Activated CD8-positive, alpha-beta memory T cell treated with anti-CD3 and anti-CD28 coated beads, Interleukin-2, amount 10 ng/mL, durations not matched to agents 7 days and 5 days (primary cell): ENCODE measurements at regions not wholly inside any gene's neighbourhood (a gene's known extent, or its start where the extent isn't known, plus 50 kb on each side); places are given as distances from the start of the nearest gene placed in this dataset.

ENCODE experiments used
- ATAC-seq: fragments of 150-1000 bp; cut with Tn5 transposase; one replicate; pipeline ENCODE4 v1.10.0; 2021; ENCODE audit warnings: moderate library complexity
- CTCF ChIA-PET: fragments of 350-600 bp; sonication (Branson Sonifier 250); formaldehyde crosslinking; loops from one replicate; lab custom pipeline; 2021; ENCODE audit warnings: antibody characterized with exemption; lab: Charles Lee
- DNase-seq: peaks from one replicate; pipeline ENCODE4 v3.0.0-alpha.2; 2020
- H3K27ac Mint-ChIP-seq: one replicate; pipeline ENCODE4 v1.8.0; 2021; ENCODE audit warnings: mild to moderate bottlenecking, mixed read lengths
- H3K27me3 Mint-ChIP-seq: one replicate; pipeline ENCODE4 v1.8.0; 2021; ENCODE audit warnings: mixed read lengths
- H3K36me3 Mint-ChIP-seq: one replicate; pipeline ENCODE4 v1.8.0; 2021; ENCODE audit warnings: mild to moderate bottlenecking, mixed read lengths
- H3K4me1 Mint-ChIP-seq: one replicate; pipeline ENCODE4 v1.8.0; 2021; ENCODE audit warnings: mixed read lengths
- H3K4me3 Mint-ChIP-seq: one replicate; pipeline ENCODE4 v1.8.0; 2021; ENCODE audit warnings: mild to moderate bottlenecking, moderate library complexity, mixed read lengths
- H3K9me3 Mint-ChIP-seq: one replicate; pipeline ENCODE4 v1.8.0; 2022; ENCODE audit warnings: low read depth, mixed read lengths

DNA sequence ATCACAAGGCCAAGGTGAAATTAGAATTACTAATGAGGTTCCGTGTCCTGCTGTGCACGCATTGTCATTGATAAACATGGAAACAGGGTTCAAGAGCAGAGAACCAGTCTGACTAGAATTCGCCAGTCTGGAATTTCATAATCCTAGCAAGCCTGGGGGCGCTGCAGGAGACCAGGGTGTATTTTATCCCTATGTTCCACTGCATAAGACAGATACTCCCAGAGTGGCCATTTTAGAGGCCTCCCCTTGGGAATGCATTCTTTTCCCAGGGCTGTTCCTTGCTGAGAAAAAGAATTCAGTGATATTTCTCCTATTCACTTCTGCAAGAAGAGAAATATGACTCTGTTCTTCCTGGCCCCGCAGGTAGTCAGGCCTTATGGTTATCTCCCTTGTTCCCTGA, 1387.7 kb downstream of the MAT2B start:
- CTCF ChIA-PET, result no interaction called here
- Mint-ChIP-seq H3K27ac (no peak overlapping the region), H3K9me3 (peaks cover 4% of the 10 kb centered on the region), H3K36me3 (no peaks in the 10 kb centered on the region), H3K27me3 (no peaks in the 10 kb centered on the region), H3K4me3 (no peak overlapping the region), H3K4me1 (no peaks in the 10 kb centered on the region)
- no peak for ATAC-seq
- DNase-seq, result no peak

DNA sequence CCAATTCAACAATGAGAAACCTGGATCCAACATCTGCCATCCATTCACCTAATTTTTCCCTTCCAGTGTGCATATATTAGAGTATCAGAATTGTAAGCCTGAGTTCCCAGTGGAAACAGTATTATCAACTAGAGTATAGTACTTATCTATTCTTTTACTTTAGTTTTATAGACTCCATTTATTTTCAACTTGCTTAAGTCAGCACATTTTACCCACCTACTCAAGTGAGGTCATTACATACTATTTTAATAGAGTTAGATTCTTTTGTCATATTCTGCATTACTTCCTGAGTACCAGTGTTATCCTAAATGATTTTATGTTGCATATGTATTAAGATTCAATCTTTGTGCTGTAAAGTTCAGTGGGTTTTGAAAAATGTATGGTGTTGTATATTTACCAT, 1393.3 kb downstream of the MAT2B start:
- no peaks in the 10 kb centered on the region for H3K36me3 Mint-ChIP-seq
- CTCF ChIA-PET, result no interaction called here
- H3K4me3 Mint-ChIP-seq, result no peak overlapping the region
- H3K9me3 Mint-ChIP-seq, result peaks cover 13% of the 10 kb centered on the region
- no peaks in the 10 kb centered on the region for H3K4me1 Mint-ChIP-seq
- no peak for ATAC-seq
- no peak overlapping the region for H3K27ac Mint-ChIP-seq
- DNase-seq, result no peak
- H3K27me3 Mint-ChIP-seq, result no peaks in the 10 kb centered on the region

DNA sequence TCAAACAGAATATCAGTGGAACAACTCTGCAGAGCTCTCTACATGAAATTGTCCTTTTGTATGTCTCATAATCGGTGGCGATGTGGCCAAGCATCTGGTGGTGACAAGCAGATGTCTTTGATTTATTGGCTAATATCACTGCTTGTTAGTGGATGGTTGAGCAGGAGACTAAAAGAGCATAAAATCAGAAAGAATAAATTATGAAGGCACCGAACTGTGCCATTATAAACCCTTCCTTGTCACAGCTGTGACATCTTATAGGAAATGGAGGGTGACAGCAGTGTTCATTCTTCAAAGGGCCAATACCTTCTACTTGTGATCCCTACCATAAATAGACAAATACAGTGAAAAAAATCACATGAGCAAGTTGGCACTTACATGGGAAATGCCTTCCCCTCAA, 1404.3 kb downstream of the MAT2B start:
- ATAC-seq (no peak), DNase-seq (no peak)
- H3K4me1 Mint-ChIP-seq, result no peaks in the 10 kb centered on the region
- H3K27me3 Mint-ChIP-seq, result no peaks in the 10 kb centered on the region
- no peaks in the 10 kb centered on the region for H3K36me3 Mint-ChIP-seq
- no peak overlapping the region for H3K27ac Mint-ChIP-seq
- H3K4me3 Mint-ChIP-seq, result no peak overlapping the region
- CTCF ChIA-PET, result no interaction called here
- peaks cover 16% of the 10 kb centered on the region for H3K9me3 Mint-ChIP-seq

DNA sequence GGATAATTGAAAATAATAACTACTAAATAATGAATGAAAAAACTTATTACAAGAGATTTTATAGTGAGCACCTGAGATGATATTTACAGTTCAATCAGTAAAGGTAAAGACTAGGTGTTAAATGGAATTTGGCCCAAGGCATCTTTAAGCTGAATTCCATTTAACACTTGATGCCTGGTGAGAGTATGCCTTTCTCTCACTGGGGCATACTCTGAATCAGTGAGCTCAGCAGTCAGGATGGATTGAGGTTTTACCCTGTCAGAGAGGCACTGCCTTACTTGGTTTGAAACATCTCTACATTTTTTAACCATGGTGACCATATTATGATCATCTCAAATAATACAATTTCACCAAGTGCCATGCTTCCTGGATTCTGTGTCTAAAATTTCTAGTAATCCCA, 1416.3 kb downstream of the MAT2B start:
- peaks cover 14% of the 10 kb centered on the region for H3K9me3 Mint-ChIP-seq
- ATAC-seq (no peak), DNase-seq (no peak)
- H3K4me1 Mint-ChIP-seq, result no peaks in the 10 kb centered on the region
- CTCF ChIA-PET, result no interaction called here
- H3K4me3 Mint-ChIP-seq, result no peak overlapping the region
- H3K36me3 Mint-ChIP-seq, result no peaks in the 10 kb centered on the region
- H3K27ac Mint-ChIP-seq, result no peak overlapping the region
- no peaks in the 10 kb centered on the region for H3K27me3 Mint-ChIP-seq

DNA sequence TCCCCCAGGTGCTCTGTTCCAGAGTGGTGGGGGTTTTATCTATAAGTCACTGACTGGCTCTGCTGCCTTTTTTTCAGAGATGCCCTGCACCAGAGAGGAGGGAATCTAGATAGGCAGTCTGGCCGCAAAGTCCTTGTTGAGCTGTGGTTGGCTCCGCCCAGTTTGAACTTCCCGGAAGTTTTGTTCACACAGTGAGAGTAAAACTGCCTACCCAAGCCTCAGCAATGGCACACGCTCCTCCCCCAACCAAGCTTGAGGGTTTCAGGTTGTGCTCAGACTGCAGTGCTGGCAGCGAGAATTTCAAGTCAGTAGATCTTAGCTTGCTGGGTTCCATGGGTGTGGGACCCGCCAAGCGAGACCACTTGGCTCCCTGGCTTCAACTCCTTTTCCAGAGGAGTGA, 1428.6 kb downstream of the MAT2B start:
- Mint-ChIP-seq H3K4me1 (no peaks in the 10 kb centered on the region), H3K9me3 (peaks cover 14% of the 10 kb centered on the region), H3K36me3 (no peaks in the 10 kb centered on the region), H3K27me3 (no peaks in the 10 kb centered on the region), H3K27ac (no peak overlapping the region), H3K4me3 (no peak overlapping the region)
- CTCF ChIA-PET, result no interaction called here
- ATAC-seq (no peak), DNase-seq (no peak)

DNA sequence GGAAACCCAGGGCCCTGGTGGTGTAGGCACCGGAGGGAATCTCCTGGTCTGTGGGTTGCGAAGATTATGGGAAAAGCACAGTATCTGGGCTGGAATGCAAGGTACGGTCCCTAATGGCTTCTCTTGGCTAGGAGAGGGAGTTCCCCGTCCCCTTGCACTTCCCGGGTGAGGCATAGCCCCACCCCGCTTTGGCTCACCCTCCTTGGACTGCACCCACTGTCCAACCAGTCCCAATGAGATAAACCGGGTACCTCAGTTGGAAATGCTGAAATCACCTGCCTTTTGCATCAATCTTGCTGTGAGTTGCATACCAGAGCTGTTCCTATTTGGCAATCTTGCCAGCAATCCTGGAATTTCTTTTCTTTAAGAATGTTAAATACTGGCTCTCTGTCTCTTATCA, 1429.1 kb downstream of the MAT2B start:
- Mint-ChIP-seq H3K36me3 (no peaks in the 10 kb centered on the region), H3K4me1 (no peaks in the 10 kb centered on the region)
- DNase-seq, result no peak

DNA sequence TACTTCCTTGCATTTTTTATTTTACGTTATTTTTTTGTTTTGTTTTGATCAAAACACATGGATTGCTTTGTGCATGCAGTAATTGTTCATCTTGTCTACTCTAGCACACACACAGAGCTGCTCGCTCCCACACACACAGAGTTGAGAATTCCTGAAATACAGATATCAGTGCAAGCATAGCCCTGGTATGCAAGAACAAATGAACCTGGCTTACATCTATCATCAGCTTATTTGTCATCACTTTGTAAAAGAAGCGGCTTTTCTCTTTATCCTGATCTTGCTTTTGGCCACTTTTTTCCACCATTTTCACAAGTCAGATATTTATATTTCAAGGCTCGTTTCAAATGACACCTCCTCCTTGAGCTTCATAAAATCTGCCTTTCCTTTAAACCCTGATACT, 1435.7 kb downstream of the MAT2B start:
- Mint-ChIP-seq H3K27ac (no peak overlapping the region), H3K4me3 (no peak overlapping the region), H3K27me3 (no peaks in the 10 kb centered on the region), H3K36me3 (no peaks in the 10 kb centered on the region), H3K4me1 (no peaks in the 10 kb centered on the region), H3K9me3 (peaks cover 7% of the 10 kb centered on the region)
- CTCF ChIA-PET, result no interaction called here
- DNase-seq (no peak), ATAC-seq (no peak)

More for the DNA sequence above, 1429.1 kb downstream of the MAT2B start:
- H3K9me3 Mint-ChIP-seq, result peaks cover 14% of the 10 kb centered on the region
- CTCF ChIA-PET, result no interaction called here
- no peak overlapping the region for H3K4me3 Mint-ChIP-seq
- no peaks in the 10 kb centered on the region for H3K27me3 Mint-ChIP-seq
- no peak for ATAC-seq
- H3K27ac Mint-ChIP-seq, result no peak overlapping the region

DNA sequence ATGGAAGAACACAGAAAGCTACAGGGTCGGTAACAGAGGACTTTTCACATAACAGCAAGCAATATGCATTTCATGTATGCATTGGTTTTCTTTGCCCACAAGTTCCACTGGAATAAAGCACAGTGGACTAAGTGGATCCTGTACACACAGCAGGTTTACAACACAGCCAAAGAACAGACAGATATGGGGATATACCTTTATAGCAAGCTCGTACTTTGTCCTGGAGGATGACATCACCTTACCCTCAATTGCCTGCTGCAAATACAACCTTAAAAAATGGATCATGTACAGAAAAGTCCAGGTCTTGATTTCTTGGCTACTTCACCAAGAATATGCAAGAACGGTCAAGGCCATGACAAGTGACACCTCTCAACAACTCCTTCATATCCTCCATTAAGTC, 1445.5 kb downstream of the MAT2B start:
- no peak overlapping the region for H3K4me3 Mint-ChIP-seq
- ATAC-seq, result no peak
- no peak overlapping the region for H3K27ac Mint-ChIP-seq
- no peaks in the 10 kb centered on the region for H3K4me1 Mint-ChIP-seq
- no peaks in the 10 kb centered on the region for H3K27me3 Mint-ChIP-seq
- no peaks in the 10 kb centered on the region for H3K36me3 Mint-ChIP-seq
- no peak for DNase-seq
- CTCF ChIA-PET, result no interaction called here
- H3K9me3 Mint-ChIP-seq, result peaks cover 9% of the 10 kb centered on the region

DNA sequence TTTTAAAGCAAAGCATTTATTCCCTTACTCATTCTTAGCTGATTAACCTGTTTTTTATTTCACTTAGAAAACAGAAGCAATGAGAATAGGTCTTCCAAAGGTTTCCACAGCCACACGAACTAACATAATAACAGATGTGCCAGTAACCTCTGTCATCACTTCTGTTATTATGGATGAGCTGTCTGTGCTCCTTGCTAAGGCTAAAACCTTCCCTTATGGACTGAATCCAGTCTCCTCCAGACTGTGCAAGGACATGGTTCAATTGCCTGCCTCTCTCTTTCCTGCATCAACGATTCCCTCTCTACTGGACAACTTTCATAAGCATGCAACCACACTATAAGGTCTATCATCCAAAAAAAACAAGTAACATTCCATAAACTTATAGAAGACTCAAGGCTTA, 1446.2 kb downstream of the MAT2B start:
- ATAC-seq, result no peak
- Mint-ChIP-seq H3K36me3 (no peaks in the 10 kb centered on the region), H3K4me1 (no peaks in the 10 kb centered on the region), H3K9me3 (peaks cover 12% of the 10 kb centered on the region), H3K4me3 (no peak overlapping the region), H3K27me3 (no peaks in the 10 kb centered on the region), H3K27ac (no peak overlapping the region)
- CTCF ChIA-PET, result no interaction called here
- no peak for DNase-seq

DNA sequence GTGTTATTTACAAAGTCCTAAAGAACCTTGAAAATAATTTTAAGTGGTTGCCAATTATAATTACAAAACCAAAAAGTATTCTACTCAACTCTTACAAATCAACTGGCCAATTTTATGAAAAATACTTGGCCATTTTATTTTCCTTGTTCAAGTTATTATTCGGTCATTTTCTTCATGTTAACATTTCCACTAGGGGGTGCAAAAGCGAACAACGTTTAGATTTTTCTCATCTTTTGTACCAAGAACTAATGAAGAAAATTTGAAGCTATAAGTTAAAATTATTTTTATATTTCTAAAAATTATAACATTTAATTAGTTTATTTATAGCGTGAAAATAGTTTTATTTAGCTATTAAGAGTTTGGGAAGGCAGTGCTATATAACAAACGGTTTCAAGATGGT, 1453.3 kb downstream of the MAT2B start:
- H3K36me3 Mint-ChIP-seq, result no peaks in the 10 kb centered on the region
- CTCF ChIA-PET, result no interaction called here
- no peak overlapping the region for H3K27ac Mint-ChIP-seq
- DNase-seq, result no peak
- H3K4me1 Mint-ChIP-seq, result no peaks in the 10 kb centered on the region
- no peaks in the 10 kb centered on the region for H3K27me3 Mint-ChIP-seq
- peaks cover 16% of the 10 kb centered on the region for H3K9me3 Mint-ChIP-seq
- no peak for ATAC-seq
- H3K4me3 Mint-ChIP-seq, result no peak overlapping the region

DNA sequence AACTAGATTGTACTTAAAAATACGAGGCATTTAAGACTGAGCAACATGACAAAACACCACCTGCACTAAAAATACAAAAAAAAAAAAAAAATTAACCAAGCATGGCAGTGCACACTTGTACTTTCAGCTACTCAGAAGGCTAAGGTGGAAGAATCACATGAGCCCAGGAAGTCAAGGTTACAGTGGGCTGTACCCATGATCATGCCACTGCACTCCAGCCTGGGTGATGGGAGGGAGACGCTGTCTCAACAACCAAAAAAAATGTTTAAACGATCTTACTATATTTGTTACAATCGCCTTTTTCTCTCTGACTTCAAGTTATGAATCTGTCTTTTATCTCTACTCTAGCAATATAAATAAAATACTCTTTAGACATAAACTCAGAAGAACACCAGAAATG, 1454.3 kb downstream of the MAT2B start:
- no peaks in the 10 kb centered on the region for H3K36me3 Mint-ChIP-seq
- H3K27me3 Mint-ChIP-seq, result no peaks in the 10 kb centered on the region
- H3K4me3 Mint-ChIP-seq, result no peak overlapping the region
- no peak overlapping the region for H3K27ac Mint-ChIP-seq
- no peak for DNase-seq
- H3K9me3 Mint-ChIP-seq, result peaks cover 8% of the 10 kb centered on the region
- no peak for ATAC-seq
- CTCF ChIA-PET, result no interaction called here
- no peaks in the 10 kb centered on the region for H3K4me1 Mint-ChIP-seq

DNA sequence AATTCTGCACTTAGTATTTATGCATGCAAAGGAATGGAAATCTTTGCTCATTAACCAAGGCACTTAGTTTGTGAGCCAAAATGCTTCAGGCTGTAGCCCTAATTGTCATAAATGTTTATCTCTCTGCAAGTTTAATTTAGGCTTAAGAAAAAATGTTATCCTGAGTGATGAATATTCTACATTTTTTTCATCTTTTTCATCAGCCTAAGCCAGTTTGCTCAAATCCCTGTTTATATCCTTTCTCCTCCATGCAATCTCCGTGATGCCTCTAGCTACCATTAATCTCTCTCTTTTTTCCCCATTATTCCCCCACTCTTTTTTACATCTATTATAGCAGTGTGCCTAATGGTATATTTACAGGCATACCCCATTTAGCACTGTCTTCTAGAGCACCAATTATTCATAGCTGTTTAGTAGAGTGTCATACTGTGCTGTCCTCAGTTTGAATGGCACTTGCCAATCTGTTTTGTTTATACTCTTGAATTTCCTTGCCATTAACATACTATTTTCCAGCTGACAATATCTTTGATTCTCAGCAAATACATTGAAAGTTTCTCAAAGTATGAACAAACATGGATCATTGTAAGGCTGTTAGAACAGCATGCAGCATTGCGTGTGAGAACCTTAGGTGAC, 1457.0 kb downstream of the MAT2B start:
- CTCF ChIA-PET, result no interaction called here
- H3K4me1 Mint-ChIP-seq, result no peaks in the 10 kb centered on the region
- no peak for DNase-seq
- no peaks in the 10 kb centered on the region for H3K36me3 Mint-ChIP-seq
- no peak overlapping the region for H3K27ac Mint-ChIP-seq
- peaks cover 7% of the 10 kb centered on the region for H3K9me3 Mint-ChIP-seq
- ATAC-seq, result no peak
- no peaks in the 10 kb centered on the region for H3K27me3 Mint-ChIP-seq
- no peak overlapping the region for H3K4me3 Mint-ChIP-seq

DNA sequence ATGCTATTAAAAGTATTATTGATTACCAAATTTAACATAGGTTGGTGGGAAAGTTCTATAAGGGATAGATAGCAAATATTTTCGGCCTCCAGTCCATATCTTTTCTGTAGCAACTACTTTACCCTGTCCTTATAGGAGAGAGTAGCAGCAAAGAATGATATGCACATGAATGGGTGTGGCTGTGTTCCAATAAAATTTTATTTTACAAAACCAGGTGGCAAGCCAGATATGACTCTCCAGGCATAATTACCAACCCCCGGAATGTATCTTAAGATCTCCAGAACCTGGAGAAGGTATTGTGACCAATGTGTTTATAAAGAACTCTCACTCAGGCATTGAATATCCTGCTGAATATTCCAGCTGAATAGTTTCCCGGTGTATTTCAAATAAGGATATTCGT, 1461.2 kb downstream of the MAT2B start:
- Mint-ChIP-seq H3K27ac (no peak overlapping the region), H3K9me3 (peaks cover 8% of the 10 kb centered on the region), H3K27me3 (no peaks in the 10 kb centered on the region), H3K4me3 (no peak overlapping the region), H3K36me3 (no peaks in the 10 kb centered on the region), H3K4me1 (no peaks in the 10 kb centered on the region)
- no peak for ATAC-seq
- no peak for DNase-seq
- CTCF ChIA-PET, result no interaction called here

DNA sequence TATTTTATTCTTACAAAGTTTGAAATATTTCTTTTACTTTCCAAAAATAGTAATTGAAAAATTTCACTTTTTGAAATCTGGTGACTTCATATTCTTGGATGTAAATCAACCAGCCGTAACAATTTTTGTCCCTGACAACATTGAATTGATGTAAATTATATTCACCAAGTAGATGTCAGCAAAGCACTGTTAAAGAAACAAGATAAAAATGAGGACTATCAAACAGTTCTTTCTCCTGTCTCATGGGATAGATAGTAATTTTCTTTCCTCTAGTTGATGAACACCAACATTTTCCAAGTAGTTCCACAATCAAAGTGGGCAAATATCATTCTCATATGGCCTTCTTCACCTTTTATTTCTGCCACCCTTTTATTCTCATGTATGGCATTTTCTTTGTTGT, 1461.9 kb downstream of the MAT2B start:
- DNase-seq (no peak), ATAC-seq (no peak)
- peaks cover 7% of the 10 kb centered on the region for H3K9me3 Mint-ChIP-seq

DNA sequence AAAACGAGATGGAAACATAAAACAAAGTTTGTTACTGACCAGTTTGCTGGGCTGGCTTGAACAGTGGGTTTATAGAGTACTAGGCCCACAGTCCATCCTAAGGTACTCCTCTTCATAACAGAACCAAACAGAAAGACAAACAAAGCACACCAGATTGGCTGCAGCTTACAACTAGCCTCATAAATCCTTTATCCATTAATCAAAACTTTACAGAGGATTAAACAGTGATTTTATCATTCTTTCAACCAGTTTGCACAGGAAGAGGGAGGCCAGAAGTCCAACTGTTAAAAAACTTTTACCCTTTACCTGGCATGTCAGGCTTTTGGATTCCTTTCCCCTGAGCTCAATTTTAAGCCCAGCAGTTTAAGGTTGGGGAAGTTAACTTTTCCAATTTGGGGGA, 1467.6 kb downstream of the MAT2B start:
- Mint-ChIP-seq H3K36me3 (no peaks in the 10 kb centered on the region), H3K4me1 (no peaks in the 10 kb centered on the region), H3K27me3 (no peaks in the 10 kb centered on the region), H3K9me3 (peaks cover 17% of the 10 kb centered on the region), H3K4me3 (no peak overlapping the region), H3K27ac (no peak overlapping the region)
- DNase-seq, result no peak
- CTCF ChIA-PET, result no interaction called here
- no peak for ATAC-seq

More for the DNA sequence above, 1461.9 kb downstream of the MAT2B start:
- Mint-ChIP-seq H3K4me3 (no peak overlapping the region), H3K4me1 (no peaks in the 10 kb centered on the region), H3K36me3 (no peaks in the 10 kb centered on the region), H3K27ac (no peak overlapping the region), H3K27me3 (no peaks in the 10 kb centered on the region)
- CTCF ChIA-PET, result no interaction called here
